LNCaP clone FGC (cell line): ENCODE measurements at regions not wholly inside any gene's neighbourhood (a gene's known extent, or its start where the extent isn't known, plus 50 kb on each side); places are given as distances from the start of the nearest gene placed in this dataset.
"Not testable (repeated sequence)": the region's sequence is repeated elsewhere in the genome, so short reads cannot be mapped to it uniquely, and the experiment has no call there.

ENCODE experiments used
- DNase-seq: peaks from one replicate; pipeline ENCODE4 v3.0.0-alpha.2; 2011; ENCODE audit warnings: low read depth
- H3K4me3 ChIP-seq: 2 replicates; pipeline ENCODE4 v1.5.1; 2011; ENCODE audit warnings: mild to moderate bottlenecking, low read depth, low read length, control low read depth
- CTCF ChIP-seq: IDR thresholded peaks from 2 replicates; pipeline ENCODE4 v1.5.1; 2012; ENCODE audit warnings: mild to moderate bottlenecking; ENCODE audit not compliant: control insufficient read depth, insufficient read depth; ENCODE audit errors: extremely low read depth

GRCh38 chr16:29319726-29320125 is 86.8 kb downstream of the NPIPB11 start:
- no peak overlapping the region for H3K4me3 ChIP-seq
- DNase-seq = no peak
- TF ChIP-seq CTCF = no peak

GRCh38 chr16:29318561-29318968 is 87.9 kb downstream of the NPIPB11 start:
- DNase-seq, H3K4me3 ChIP-seq: not testable (repeated sequence)

GRCh38 chr16:29318037-29318436 is 88.5 kb downstream of the NPIPB11 start:
- no peak for DNase-seq
- H3K4me3 ChIP-seq = no peak overlapping the region
- TF ChIP-seq CTCF = no peak

- no peak for TF ChIP-seq CTCF
- DNase-seq = no peak
- no peak overlapping the region for H3K4me3 ChIP-seq
Observed at GRCh38 chr16:29317269-29317668, 89.2 kb downstream of the NPIPB11 start.

GRCh38 chr16:29316761-29317183 is 89.7 kb downstream of the NPIPB11 start:
- H3K4me3 ChIP-seq = no peak overlapping the region
- no peak for DNase-seq
- TF ChIP-seq CTCF = no peak

GRCh38 chr16:29315916-29316517 is 90.5 kb downstream of the NPIPB11 start:
- no peak overlapping the region for H3K4me3 ChIP-seq
- DNase-seq = no peak
- 0 out of 2 replicates have a peak, but pooled peaks have one; percentile 18 for TF ChIP-seq CTCF

- DNase-seq = no peak
- TF ChIP-seq CTCF = no peak
- H3K4me3 ChIP-seq = no peak overlapping the region
Observed at GRCh38 chr16:29315046-29315445, 91.5 kb downstream of the NPIPB11 start.
